HEK293 (cell line): ENCODE measurements at regions not wholly inside any gene's neighbourhood (a gene's known extent, or its start where the extent isn't known, plus 50 kb on each side); places are given as distances from the start of the nearest gene placed in this dataset.

Experiments used
- CTCF ChIA-PET: fragments of 350-600 bp; formaldehyde crosslinking; extraction: SDS; loops from one replicate; lab custom pipeline; 2021; ENCODE audit warnings: antibody characterized with exemption; lab: Yijun Ruan, JAX
- POLR2A ChIA-PET: fragments of 300-600 bp; formaldehyde crosslinking; extraction: SDS; loops from one replicate; lab custom pipeline; 2020; ENCODE audit warnings: antibody characterized with exemption, inconsistent platforms; lab: Yijun Ruan, JAX
- H3K27ac ChIP-seq: fragments of 200-500 bp; sonication (Bioruptor generic); 2 replicates; pipeline ENCODE4 v1.5.1; 2014; ENCODE audit warnings: low read depth, low read length, control low read depth, inconsistent platforms; ENCODE audit errors: extremely low read depth
- H3K36me3 ChIP-seq, 2 experiments: fragments of 200-500 bp in 1 of 2; sonication (Bioruptor generic) in 1 of 2; 1 replicate in 1 of 2; 2 replicates in 1 of 2; pipeline ENCODE4 v1.5.1; 2014 to 2017; ENCODE audit warnings: inconsistent platforms in 2 of 2, low read length in 2 of 2; ENCODE audit not compliant: control insufficient read depth in 2 of 2, insufficient read depth in 1 of 2
- H3K4me1 ChIP-seq: fragments of 200-500 bp; sonication (Bioruptor generic); 2 replicates; pipeline ENCODE4 v1.5.1; 2014; ENCODE audit warnings: mild to moderate bottlenecking, low read length, inconsistent platforms; ENCODE audit not compliant: control insufficient read depth, insufficient read depth
- H3K4me3 ChIP-seq: 2 replicates; pipeline ENCODE4 v1.5.1; 2011; ENCODE audit warnings: low read depth, mild to moderate bottlenecking, control low read depth, low read length, moderate library complexity
- H3K9me3 ChIP-seq: fragments of 200-500 bp; sonication (Bioruptor generic); 2 replicates; pipeline ENCODE4 v1.5.1; 2014; ENCODE audit warnings: low read depth, low read length, inconsistent platforms; ENCODE audit not compliant: control insufficient read depth, insufficient read depth
- BCL11B ChIP-seq: fragments of 450-650 bp; formaldehyde crosslinking; IDR thresholded peaks from 2 replicates; pipeline ENCODE4 v1.5.1; 2016; ENCODE audit warnings: low read depth, missing biosample characterization, missing genetic modification characterization
- GLI2 ChIP-seq: fragments of 450-650 bp; formaldehyde crosslinking; IDR thresholded peaks from 2 replicates; pipeline ENCODE4; 2017; ENCODE audit warnings: missing biosample characterization, missing genetic modification characterization, low read depth, borderline replicate concordance
- INSM2 ChIP-seq: fragments of 450-650 bp; formaldehyde crosslinking; IDR thresholded peaks from 2 replicates; pipeline ENCODE4 v1.5.1; 2016; ENCODE audit warnings: missing biosample characterization, missing genetic modification characterization
- OVOL3 ChIP-seq: fragments of 450-650 bp; formaldehyde crosslinking; IDR thresholded peaks from 2 replicates; pipeline ENCODE4 v1.5.1; 2016; ENCODE audit warnings: missing biosample characterization, missing genetic modification characterization
- PRDM1 ChIP-seq: fragments of 450-650 bp; formaldehyde crosslinking; IDR thresholded peaks from 2 replicates; pipeline ENCODE4; 2016; ENCODE audit warnings: missing biosample characterization, missing genetic modification characterization
- ZBTB11 ChIP-seq: fragments of 450-650 bp; formaldehyde crosslinking; conservative IDR thresholded peaks from 2 replicates; pipeline ENCODE4 v1.5.1; 2016; ENCODE audit warnings: low read depth, missing biosample characterization, missing genetic modification characterization
- ZBTB21 ChIP-seq: fragments of 450-650 bp; formaldehyde crosslinking; IDR thresholded peaks from 2 replicates; pipeline ENCODE4 v1.5.1; 2017; ENCODE audit warnings: missing biosample characterization, missing genetic modification characterization
- ZEB2 ChIP-seq: fragments of 450-650 bp; formaldehyde crosslinking; IDR thresholded peaks from 2 replicates; pipeline ENCODE4 v1.5.1; 2016; ENCODE audit warnings: missing biosample characterization, missing genetic modification characterization
- ZFP41 ChIP-seq: fragments of 450-650 bp; formaldehyde crosslinking; IDR thresholded peaks from 2 replicates; pipeline ENCODE4 v1.5.1; 2016; ENCODE audit warnings: missing biosample characterization, missing genetic modification characterization, borderline replicate concordance
- ZNF148 ChIP-seq: fragments of 450-650 bp; formaldehyde crosslinking; IDR thresholded peaks from 2 replicates; pipeline ENCODE4 v1.5.0; 2017; ENCODE audit warnings: missing biosample characterization, missing genetic modification characterization, borderline replicate concordance
- ZNF155 ChIP-seq: fragments of 450-650 bp; formaldehyde crosslinking; IDR thresholded peaks from 2 replicates; pipeline ENCODE4 v1.5.1; 2016; ENCODE audit warnings: missing biosample characterization, missing genetic modification characterization
- ZNF169 ChIP-seq: fragments of 450-650 bp; formaldehyde crosslinking; IDR thresholded peaks from 2 replicates; pipeline ENCODE4 v1.5.1; 2016; ENCODE audit warnings: missing biosample characterization, missing genetic modification characterization
- ZNF2 ChIP-seq: fragments of 450-650 bp; formaldehyde crosslinking; IDR thresholded peaks from 2 replicates; pipeline ENCODE4 v1.5.1; 2016; ENCODE audit warnings: missing biosample characterization, missing genetic modification characterization
- ZNF23 ChIP-seq: fragments of 450-650 bp; formaldehyde crosslinking; IDR thresholded peaks from 2 replicates; pipeline ENCODE4 v1.5.1; 2016; ENCODE audit warnings: missing biosample characterization, missing genetic modification characterization, borderline replicate concordance
- ZNF311 ChIP-seq: fragments of 450-650 bp; formaldehyde crosslinking; IDR thresholded peaks from 2 replicates; pipeline ENCODE4 v1.5.1; 2017; ENCODE audit warnings: missing biosample characterization, missing genetic modification characterization, borderline replicate concordance
- ZNF423 ChIP-seq: fragments of 450-650 bp; formaldehyde crosslinking; IDR thresholded peaks from 2 replicates; pipeline ENCODE4 v1.5.1; 2016; ENCODE audit warnings: missing biosample characterization, missing genetic modification characterization
- ZNF48 ChIP-seq: fragments of 450-650 bp; formaldehyde crosslinking; IDR thresholded peaks from 2 replicates; pipeline ENCODE4 v1.5.1; 2016; ENCODE audit warnings: missing biosample characterization, missing genetic modification characterization
- ZNF558 ChIP-seq: fragments of 450-650 bp; formaldehyde crosslinking; IDR thresholded peaks from 2 replicates; pipeline ENCODE4 v1.5.1; 2016; ENCODE audit warnings: missing biosample characterization, missing genetic modification characterization
- ZNF658 ChIP-seq: fragments of 450-650 bp; formaldehyde crosslinking; IDR thresholded peaks from 2 replicates; pipeline ENCODE4; 2016; ENCODE audit warnings: missing biosample characterization, missing genetic modification characterization
- ZNF792 ChIP-seq: fragments of 450-650 bp; formaldehyde crosslinking; IDR thresholded peaks from 2 replicates; pipeline ENCODE4 v1.5.1; 2016; ENCODE audit warnings: missing biosample characterization, missing genetic modification characterization
- TF ChIP-seq, protein P1 (sequence below): fragments of 450-650 bp; formaldehyde crosslinking; IDR thresholded peaks from 2 replicates; pipeline ENCODE4; 2016; ENCODE audit warnings: missing biosample characterization, missing genetic modification characterization
- TF ChIP-seq, protein P2 (sequence below): fragments of 450-650 bp; formaldehyde crosslinking; IDR thresholded peaks from 2 replicates; pipeline ENCODE4 v1.5.1; 2016; ENCODE audit warnings: missing biosample characterization, missing genetic modification characterization
- TF ChIP-seq, protein P3 (sequence below): fragments of 450-650 bp; formaldehyde crosslinking; IDR thresholded peaks from 2 replicates; pipeline ENCODE4 v1.5.1; 2016; ENCODE audit warnings: missing biosample characterization, missing genetic modification characterization

DNA sequence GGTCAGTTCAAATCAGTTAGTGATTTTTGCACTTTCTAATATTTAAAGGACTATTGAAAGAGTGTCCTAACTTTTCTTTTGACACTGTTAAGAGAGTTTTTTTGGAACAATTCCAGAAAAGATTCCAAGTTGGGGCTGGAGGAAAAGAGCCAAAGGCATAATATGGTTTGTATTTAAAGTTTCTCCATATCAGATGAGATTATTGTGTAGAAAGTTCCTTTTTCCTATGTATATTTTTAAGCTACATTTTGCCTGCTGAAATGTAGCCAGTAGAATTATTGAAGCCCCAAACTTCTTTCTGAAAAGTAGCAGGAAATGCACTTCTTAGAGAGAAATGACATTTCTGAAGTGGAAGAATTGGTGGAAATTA, 136.5 kb upstream of the TSC22D2 start:
- no peak overlapping the region for H3K4me3 ChIP-seq
- TF ChIP-seq, protein P1, sequence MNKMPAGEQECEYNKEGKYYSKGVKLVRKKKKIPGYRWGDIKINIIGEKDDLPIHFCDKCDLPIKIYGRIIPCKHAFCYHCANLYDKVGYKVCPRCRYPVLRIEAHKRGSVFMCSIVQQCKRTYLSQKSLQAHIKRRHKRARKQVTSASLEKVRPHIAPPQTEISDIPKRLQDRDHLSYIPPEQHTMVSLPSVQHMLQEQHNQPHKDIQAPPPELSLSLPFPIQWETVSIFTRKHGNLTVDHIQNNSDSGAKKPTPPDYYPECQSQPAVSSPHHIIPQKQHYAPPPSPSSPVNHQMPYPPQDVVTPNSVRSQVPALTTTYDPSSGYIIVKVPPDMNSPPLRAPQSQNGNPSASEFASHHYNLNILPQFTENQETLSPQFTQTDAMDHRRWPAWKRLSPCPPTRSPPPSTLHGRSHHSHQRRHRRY (tag by site-specific recombination) = no peak
- TF ChIP-seq ZNF169 (tag by site-specific recombination) (no peak), ZBTB21 (no peak), ZNF2 (tag by site-specific recombination) (no peak), ZNF792 (tag by site-specific recombination) (no peak), ZFP41 (no peak), ZNF23 (no peak), INSM2 (tag by site-specific recombination) (no peak), ZNF658 (tag by site-specific recombination) (no peak), OVOL3 (tag by site-specific recombination) (no peak), ZNF423 (tag by site-specific recombination) (no peak), GLI2 (tag by site-specific recombination) (no peak), ZEB2 (tag by site-specific recombination) (no peak)
- TF ChIP-seq, protein P2, sequence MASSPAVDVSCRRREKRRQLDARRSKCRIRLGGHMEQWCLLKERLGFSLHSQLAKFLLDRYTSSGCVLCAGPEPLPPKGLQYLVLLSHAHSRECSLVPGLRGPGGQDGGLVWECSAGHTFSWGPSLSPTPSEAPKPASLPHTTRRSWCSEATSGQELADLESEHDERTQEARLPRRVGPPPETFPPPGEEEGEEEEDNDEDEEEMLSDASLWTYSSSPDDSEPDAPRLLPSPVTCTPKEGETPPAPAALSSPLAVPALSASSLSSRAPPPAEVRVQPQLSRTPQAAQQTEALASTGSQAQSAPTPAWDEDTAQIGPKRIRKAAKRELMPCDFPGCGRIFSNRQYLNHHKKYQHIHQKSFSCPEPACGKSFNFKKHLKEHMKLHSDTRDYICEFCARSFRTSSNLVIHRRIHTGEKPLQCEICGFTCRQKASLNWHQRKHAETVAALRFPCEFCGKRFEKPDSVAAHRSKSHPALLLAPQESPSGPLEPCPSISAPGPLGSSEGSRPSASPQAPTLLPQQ = no peak
- TF ChIP-seq, all 188 proteins: peak for 0
- no peaks in the 10 kb centered on the region for H3K4me1 ChIP-seq
- CTCF ChIA-PET = interaction anchor here (0.7 kb wide), 1 partner anchor 30 kb away, joined by 3 read pairs; no protein-coding TSS in a partner anchor
- H3K27ac ChIP-seq = no peak overlapping the region
- H3K9me3 ChIP-seq = no peaks in the 10 kb centered on the region
- POLR2A ChIA-PET = no interaction called here
- no peaks in the 10 kb centered on the region for H3K36me3 ChIP-seq

- Histone ChIP-seq H3K4me1 (no peaks in the 10 kb centered on the region), H3K27ac (no peak overlapping the region), H3K36me3 (no peaks in the 10 kb centered on the region), H3K9me3 (no peaks in the 10 kb centered on the region), H3K4me3 (no peak overlapping the region)
- POLR2A ChIA-PET = no interaction called here
- CTCF ChIA-PET = no interaction called here
- TF ChIP-seq ZNF558 (tag by site-specific recombination) (no peak), BCL11B (tag by site-specific recombination) (no peak), ZNF148 (no peak), ZNF48 (tag by site-specific recombination) (no peak), PRDM1 (tag by site-specific recombination) (no peak), ZNF155 (tag by site-specific recombination) (no peak), ZNF311 (tag by site-specific recombination) (no peak), ZBTB11 (tag by site-specific recombination) (no peak), OVOL3 (tag by site-specific recombination) (no peak)
- TF ChIP-seq, protein P3, sequence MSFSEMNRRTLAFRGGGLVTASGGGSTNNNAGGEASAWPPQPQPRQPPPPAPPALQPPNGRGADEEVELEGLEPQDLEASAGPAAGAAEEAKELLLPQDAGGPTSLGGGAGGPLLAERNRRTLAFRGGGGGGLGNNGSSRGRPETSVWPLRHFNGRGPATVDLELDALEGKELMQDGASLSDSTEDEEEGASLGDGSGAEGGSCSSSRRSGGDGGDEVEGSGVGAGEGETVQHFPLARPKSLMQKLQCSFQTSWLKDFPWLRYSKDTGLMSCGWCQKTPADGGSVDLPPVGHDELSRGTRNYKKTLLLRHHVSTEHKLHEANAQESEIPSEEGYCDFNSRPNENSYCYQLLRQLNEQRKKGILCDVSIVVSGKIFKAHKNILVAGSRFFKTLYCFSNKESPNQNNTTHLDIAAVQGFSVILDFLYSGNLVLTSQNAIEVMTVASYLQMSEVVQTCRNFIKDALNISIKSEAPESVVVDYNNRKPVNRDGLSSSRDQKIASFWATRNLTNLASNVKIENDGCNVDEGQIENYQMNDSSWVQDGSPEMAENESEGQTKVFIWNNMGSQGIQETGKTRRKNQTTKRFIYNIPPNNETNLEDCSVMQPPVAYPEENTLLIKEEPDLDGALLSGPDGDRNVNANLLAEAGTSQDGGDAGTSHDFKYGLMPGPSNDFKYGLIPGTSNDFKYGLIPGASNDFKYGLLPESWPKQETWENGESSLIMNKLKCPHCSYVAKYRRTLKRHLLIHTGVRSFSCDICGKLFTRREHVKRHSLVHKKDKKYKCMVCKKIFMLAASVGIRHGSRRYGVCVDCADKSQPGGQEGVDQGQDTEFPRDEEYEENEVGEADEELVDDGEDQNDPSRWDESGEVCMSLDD = no peak
Measured at GRCh38 chr3:150270883-150271590, 137.1 kb upstream of the TSC22D2 start.
